NCI-H1048 (cell line): ENCODE measurements at regions not wholly inside any gene's neighbourhood (a gene's known extent, or its start where the extent isn't known, plus 50 kb on each side); places are given as distances from the start of the nearest gene placed in this dataset.

Experiments used
- DNase-seq: peaks from one replicate; lab custom pipeline; 2025; lab: John Stamatoyannopoulos, UW

DNA sequence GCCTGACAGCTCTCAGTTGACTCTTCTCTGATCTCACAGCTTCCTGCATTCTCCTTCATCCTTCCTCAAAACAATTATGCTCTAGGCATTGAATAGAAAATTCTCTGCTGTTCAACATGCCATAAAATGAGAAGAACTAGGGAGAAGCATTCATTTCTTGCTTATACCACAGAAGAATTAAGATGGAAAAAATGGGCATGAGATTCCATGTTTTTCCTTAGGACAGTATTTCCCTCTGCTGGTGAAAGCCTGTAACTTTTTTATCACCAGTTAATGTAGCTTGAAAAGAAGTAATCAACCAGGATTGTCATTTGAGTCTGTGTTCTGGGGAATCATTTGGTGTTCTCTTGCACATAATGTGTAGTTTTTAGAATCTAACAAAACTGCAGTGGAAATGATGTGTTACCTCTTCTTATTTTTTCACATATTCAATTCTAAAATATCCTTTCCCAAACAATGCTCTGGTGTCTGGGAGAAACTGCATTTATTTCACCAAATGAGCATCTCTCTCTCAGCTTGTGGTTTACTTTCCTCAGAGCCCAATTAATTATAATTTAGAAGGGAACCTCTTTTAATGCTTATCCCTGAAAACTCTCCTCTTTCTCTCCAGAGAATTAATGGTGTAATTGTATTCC is 92.8 kb upstream of the DCBLD2 start:
- no peak for DNase-seq

- DNase-seq: no peak
Measured at GRCh38 chr3:98991393-98991792, 89.9 kb upstream of the DCBLD2 start.

DNA sequence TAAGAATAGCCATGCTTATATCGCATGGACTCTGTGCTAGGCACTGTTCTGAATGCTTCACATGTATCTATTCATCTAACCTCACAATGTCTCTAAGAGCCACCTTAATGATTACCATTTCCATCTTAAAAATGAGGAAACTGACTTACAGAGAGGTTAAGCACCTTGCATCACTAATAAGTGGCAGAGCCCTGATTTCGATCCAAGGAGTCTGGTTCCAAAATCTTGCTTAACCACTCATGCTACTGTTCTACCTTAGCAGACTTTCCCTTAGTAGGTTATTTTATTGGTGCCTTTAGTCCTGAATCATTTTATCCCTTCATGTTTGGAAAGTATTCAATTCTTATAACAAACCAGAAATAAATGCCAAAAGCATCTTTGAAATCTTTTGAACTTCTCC is 89.2 kb upstream of the DCBLD2 start:
- no peak for DNase-seq

DNA sequence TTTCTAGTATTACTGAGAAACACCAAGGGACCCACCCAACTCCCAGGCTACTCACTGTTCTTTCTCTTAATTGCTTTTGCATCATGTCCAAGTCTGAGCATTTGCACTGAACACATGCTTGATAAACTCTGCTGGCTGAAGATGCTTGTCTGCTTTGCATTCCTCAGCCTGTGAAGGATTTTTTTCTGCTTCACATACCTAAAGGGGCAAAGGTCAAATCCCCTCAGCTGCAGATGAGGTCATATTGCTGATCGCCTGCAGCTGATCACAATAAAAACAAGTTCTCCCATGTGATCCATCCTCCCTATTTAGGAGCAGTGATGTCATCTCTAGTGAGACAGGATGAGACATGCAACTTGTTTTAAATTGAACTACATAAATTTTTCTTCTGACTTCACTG is 84.6 kb upstream of the DCBLD2 start:
- DNase-seq: no peak

DNA sequence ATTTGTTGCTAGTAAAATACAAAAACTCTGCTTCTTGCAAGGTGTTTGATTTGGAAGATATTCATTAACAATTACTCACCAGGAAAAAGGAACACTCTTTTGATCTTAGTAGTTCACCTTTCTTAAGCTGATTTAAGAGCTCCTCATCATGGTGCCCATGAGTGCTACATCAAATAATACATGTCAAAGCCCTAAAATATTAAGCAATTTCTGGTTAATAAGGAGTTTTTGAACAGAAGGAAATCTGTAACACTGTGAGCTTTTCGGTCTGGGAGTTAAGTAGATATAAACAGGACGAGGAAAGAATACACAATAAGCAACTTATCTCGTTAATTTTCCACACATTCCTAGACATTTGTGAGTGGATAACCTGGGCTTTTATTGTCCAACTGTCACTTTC is 83.9 kb upstream of the DCBLD2 start:
- no peak for DNase-seq

DNA sequence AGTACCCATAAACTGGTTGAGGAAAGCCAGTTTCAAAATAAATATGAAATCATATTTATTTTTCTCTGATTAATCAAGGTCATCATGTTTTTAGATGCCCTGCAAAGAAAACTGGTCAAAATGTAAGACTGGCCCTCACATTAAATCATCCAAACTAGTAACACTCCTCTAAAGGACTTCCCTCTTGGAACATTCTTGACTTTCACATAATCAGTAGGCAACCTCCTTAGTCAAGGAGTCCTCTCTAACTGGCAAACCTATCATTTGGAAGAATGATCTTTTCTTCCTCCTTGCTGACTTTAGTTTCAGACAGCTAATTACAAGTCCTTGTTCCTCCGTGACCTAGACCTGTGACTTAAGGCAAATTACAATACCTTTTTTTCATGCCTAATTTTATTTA is 82.5 kb upstream of the DCBLD2 start:
- DNase-seq: no peak

DNA sequence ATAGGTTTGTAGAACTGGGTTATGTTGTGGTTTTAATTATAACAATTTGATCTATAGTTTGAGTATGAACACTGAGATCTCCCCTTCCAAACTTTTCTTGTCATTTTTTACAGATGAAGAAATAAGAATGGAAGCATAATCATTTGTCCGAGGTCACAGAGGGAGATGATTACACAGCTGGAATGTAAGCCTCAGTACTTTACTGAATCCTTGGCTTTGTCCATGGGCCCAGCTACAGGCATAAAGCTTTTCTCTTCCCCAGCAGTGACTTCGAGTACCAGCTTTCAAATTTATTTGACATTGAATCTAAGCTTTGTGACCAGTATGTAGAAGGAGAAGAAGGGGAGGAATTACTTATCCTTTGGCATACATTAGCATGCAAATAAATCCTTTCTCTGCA is 80.9 kb upstream of the DCBLD2 start:
- DNase-seq: no peak

GRCh38 chr3:98980915-98981596 is 79.6 kb upstream of the DCBLD2 start:
- DNase-seq: no peak

DNA sequence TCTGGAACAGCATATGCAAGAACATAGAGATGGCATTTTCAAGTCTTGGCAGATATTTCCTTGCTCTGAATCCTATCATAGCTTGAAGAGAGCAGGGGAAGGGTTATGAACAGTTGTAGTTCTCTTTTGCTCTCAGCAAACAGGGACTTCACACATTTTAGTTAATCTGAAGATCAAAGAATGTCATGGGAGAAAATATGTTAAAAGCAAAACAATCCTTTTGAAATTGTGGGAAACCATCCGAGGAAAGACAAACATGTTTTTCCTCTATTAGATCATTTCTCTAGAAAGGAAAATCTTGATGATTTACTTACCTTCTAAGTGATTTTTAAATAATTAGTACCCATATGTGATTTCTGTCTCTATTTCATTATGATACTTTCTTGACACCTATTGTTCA is 77.8 kb upstream of the DCBLD2 start:
- DNase-seq: no peak

DNA sequence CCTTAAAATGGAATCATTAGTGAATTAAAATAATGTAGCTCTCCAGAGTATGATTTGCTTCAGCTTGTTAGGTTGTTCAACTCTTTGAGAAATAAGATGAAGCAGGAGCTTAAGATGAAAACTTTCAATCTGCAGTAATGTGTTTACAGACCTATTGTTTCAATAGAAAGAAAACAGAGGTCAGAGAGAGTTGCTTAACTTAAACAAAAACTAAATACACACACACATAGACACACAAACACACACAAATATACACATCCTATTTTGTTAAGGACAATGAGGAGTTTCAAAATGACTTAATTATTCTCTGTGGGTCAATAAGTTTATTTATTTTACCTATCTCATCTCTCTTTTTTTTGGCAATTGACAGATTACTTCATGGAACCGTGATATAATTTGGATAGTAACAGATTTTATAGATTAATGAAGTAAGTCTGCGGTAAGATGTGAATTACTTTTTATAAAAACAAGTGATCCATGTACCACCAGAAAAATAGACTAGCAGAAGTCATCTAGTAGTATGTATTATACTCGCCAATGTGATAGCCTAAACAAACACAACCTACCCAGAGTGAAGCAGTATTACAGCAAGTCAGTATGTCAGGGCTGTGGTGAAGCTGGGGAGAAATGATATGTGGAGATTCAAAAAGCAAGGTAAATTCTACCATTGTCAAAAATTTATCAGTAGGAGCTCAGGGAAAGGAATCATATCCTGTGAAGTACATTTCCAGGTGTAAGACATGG is 76.7 kb upstream of the DCBLD2 start:
- no peak for DNase-seq

GRCh38 chr3:98977520-98977919 is 76.0 kb upstream of the DCBLD2 start:
- no peak for DNase-seq

- DNase-seq: no peak
Measured at GRCh38 chr3:98974442-98974841, 72.9 kb upstream of the DCBLD2 start.

GRCh38 chr3:98972720-98973119 is 71.2 kb upstream of the DCBLD2 start:
- DNase-seq: no peak

DNA sequence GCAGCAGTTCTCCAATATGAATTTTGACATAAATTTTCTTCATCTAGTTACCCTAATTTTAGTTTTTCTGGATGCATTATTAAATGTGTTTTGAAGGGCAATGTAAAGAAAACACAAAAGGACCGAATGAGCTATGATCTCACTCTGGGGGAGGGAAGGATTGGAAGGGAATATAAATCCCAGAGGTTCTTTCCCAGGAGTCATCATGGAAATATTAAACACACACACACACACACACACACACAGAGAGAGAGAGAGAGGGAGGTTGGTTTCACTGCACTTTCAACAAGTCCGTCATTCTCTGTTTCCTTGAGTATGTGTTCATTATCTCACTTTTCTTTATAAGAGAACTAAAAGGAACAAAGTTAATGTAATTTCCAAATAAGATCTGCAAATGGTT is 70.7 kb upstream of the DCBLD2 start:
- DNase-seq: no peak

- DNase-seq: no peak
Measured at GRCh38 chr3:98971169-98971681, 69.7 kb upstream of the DCBLD2 start.

GRCh38 chr3:98969295-98969694 is 67.8 kb upstream of the DCBLD2 start:
- no peak for DNase-seq

DNA sequence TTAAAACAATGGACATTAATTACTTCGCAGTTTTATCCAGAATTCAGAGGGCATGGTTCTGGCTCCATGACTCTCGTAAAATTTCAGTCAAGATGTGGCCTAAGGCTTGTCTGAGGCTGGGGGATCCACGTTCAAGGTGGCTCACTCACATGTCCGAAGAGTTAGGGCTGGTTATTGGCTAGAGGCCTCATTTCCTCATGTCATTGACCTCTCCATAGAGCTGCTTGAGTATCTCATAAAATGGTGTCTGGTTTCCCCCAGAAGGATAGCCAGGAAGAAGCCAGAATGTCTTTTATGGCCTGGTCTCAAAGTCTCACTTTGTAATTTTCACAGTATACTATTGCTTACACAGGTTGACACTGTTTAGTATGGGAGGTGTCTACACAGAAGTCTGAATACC is 67.3 kb upstream of the DCBLD2 start:
- DNase-seq: no peak

DNA sequence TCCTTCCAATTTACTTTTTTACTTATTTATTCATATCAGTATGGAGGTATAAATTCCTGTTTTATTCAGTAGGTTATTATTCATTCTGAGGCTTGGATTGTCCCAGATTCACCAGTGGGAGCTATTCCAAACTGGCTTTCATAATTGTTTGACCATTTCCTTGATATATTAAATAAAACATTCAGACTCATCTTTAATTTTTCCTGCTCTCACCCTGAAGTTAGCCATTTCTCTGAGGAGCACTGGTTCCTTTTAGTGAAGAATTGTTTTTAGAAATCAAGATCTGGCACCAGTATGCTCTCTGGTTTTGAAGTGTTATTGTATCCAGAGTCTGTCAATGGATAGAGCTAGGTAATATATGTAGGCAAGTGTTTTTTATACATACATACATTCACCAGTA is 66.9 kb upstream of the DCBLD2 start:
- no peak for DNase-seq

GRCh38 chr3:98967758-98968157 is 66.3 kb upstream of the DCBLD2 start:
- no peak for DNase-seq

GRCh38 chr3:98966862-98967546 is 65.5 kb upstream of the DCBLD2 start:
- no peak for DNase-seq

DNA sequence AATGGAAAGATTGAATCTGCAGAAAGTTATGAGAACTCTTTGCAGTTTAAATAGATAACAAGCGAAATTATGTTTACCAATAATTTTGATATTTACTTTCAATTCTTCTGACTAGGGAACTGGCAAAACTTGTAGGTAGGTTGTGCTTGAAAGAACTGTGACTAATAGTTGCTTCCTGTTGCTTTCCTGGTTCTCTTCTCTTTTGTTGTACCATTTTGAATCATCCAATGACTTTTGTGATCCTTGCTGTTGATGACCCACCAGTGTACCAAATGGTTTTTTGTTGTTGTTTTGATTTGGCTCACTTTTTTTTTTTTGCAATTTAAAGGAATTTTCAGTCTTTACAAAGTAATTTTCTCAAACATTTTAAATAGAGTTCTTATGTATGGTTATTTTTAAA is 64.9 kb upstream of the DCBLD2 start:
- no peak for DNase-seq

GRCh38 chr3:98964784-98965183 is 63.3 kb upstream of the DCBLD2 start:
- DNase-seq: no peak

- no peak for DNase-seq
Measured at GRCh38 chr3:98963546-98963945, 62.1 kb upstream of the DCBLD2 start.
